ENCODE measurements at regions not wholly inside any gene's neighbourhood (a gene's known extent, or its start where the extent isn't known, plus 50 kb on each side); places are given as distances from the start of the nearest gene placed in this dataset.

GRCh38 chr10:128898133-128898915 lies 568.7 kb upstream of the MGMT start:
- TF ChIP-seq CTCF (IDR thresholded peaks at IDR 0.05) (no peak), POLR2A (IDR thresholded peaks at IDR 0.05) (no peak)

Measured in uterus (tissue), 2 donors.